ENCODE measurements at regions not wholly inside any gene's neighbourhood (a gene's known extent, or its start where the extent isn't known, plus 50 kb on each side); places are given as distances from the start of the nearest gene placed in this dataset.

DNA sequence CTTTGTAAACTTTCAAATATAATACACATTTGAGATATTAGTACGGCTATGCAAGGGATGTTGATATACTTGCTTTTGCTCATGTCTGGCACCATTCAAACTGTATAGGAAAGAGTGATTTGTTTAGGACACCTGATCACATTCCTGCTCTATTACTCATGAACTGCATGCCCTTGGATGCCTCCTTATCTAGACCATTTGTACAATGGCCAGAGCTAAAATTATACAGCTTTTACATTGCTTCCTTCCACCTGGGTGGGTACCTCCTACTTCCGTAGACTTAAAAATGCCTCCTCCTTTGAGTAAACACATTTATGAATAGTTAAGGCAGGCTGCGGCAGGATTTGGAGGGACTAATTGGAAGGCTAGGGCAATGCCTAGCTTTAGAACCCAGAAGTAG, 85.4 kb upstream of the PBX1 start:
- TF ChIP-seq, protein P1, sequence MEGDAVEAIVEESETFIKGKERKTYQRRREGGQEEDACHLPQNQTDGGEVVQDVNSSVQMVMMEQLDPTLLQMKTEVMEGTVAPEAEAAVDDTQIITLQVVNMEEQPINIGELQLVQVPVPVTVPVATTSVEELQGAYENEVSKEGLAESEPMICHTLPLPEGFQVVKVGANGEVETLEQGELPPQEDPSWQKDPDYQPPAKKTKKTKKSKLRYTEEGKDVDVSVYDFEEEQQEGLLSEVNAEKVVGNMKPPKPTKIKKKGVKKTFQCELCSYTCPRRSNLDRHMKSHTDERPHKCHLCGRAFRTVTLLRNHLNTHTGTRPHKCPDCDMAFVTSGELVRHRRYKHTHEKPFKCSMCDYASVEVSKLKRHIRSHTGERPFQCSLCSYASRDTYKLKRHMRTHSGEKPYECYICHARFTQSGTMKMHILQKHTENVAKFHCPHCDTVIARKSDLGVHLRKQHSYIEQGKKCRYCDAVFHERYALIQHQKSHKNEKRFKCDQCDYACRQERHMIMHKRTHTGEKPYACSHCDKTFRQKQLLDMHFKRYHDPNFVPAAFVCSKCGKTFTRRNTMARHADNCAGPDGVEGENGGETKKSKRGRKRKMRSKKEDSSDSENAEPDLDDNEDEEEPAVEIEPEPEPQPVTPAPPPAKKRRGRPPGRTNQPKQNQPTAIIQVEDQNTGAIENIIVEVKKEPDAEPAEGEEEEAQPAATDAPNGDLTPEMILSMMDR (conservative IDR thresholded peaks at IDR 0.05; ENCODE audit: low read depth, low read length), result no peak
- no peak for TF ChIP-seq EZH2 (IDR thresholded peaks at IDR 0.05; ENCODE audit: borderline replicate concordance, low read depth, low read length, poor library complexity, severe bottlenecking)
